22Rv1 (cell line): ENCODE measurements at regions not wholly inside any gene's neighbourhood (a gene's known extent, or its start where the extent isn't known, plus 50 kb on each side); places are given as distances from the start of the nearest gene placed in this dataset.

Source experiments
- ZFX ChIP-seq: fragments of 450-650 bp; IDR thresholded peaks from 2 replicates; pipeline ENCODE4 v1.6.1; 2017; ENCODE audit warnings: antibody characterized with exemption, borderline replicate concordance
- TF ChIP-seq, protein P1 (sequence below): fragments of 450-650 bp; IDR thresholded peaks from 2 replicates; pipeline ENCODE4 v1.5.1; 2017; ENCODE audit warnings: mild to moderate bottlenecking

GRCh38 chr6:106913111-106913510 is 61.4 kb downstream of the CD24 start:
- TF ChIP-seq, protein P1, sequence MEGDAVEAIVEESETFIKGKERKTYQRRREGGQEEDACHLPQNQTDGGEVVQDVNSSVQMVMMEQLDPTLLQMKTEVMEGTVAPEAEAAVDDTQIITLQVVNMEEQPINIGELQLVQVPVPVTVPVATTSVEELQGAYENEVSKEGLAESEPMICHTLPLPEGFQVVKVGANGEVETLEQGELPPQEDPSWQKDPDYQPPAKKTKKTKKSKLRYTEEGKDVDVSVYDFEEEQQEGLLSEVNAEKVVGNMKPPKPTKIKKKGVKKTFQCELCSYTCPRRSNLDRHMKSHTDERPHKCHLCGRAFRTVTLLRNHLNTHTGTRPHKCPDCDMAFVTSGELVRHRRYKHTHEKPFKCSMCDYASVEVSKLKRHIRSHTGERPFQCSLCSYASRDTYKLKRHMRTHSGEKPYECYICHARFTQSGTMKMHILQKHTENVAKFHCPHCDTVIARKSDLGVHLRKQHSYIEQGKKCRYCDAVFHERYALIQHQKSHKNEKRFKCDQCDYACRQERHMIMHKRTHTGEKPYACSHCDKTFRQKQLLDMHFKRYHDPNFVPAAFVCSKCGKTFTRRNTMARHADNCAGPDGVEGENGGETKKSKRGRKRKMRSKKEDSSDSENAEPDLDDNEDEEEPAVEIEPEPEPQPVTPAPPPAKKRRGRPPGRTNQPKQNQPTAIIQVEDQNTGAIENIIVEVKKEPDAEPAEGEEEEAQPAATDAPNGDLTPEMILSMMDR: no peak
- no peak for TF ChIP-seq ZFX
